PC-3 (cell line): ENCODE measurements at regions not wholly inside any gene's neighbourhood (a gene's known extent, or its start where the extent isn't known, plus 50 kb on each side); places are given as distances from the start of the nearest gene placed in this dataset.

Experiments used
- ATAC-seq: fragments of 200-7000 bp; cut with Tn5 transposase; 2 replicates; pipeline ENCODE4 v1.9.1; 2020; ENCODE audit warnings: mild to moderate bottlenecking, moderate library complexity
- BruUV-seq: library from RNA; stranded (reverse); fragments of 400-500 nt; replicated peaks from 2 replicates; lab custom pipeline; 2021; lab: Mats Ljungman, UMichigan
- CTCF ChIA-PET: fragments of 300-600 bp; sonication (Branson Sonifier 250); formaldehyde crosslinking; loops from one replicate; lab custom pipeline; 2022; ENCODE audit warnings: antibody characterized with exemption; lab: Charles Lee
- POLR2A ChIA-PET: fragments of 300-600 bp; sonication (Branson Sonifier 250); formaldehyde crosslinking; loops from one replicate; lab custom pipeline; 2022; ENCODE audit warnings: antibody characterized with exemption; ENCODE audit not compliant: unreplicated experiment; lab: Charles Lee
- DNase-seq: peaks from one replicate; pipeline ENCODE4 v3.0.0-alpha.2; 2015
- H2AFZ ChIP-seq: fragments of 300-600 bp; sonication (generic); 2 replicates; pipeline ENCODE4 v1.6.0; 2016; ENCODE audit warnings: antibody characterized with exemption, low read length
- H3F3A ChIP-seq: fragments of 300-600 bp; sonication (generic); one replicate; pipeline ENCODE4 v1.6.0; 2017; ENCODE audit warnings: antibody characterized with exemption, low read length, control low read depth, mild to moderate bottlenecking; ENCODE audit not compliant: unreplicated experiment
- H3K27ac ChIP-seq: fragments of 300-600 bp; sonication (generic); 2 replicates; pipeline ENCODE4 v1.5.1; 2016; ENCODE audit warnings: mild to moderate bottlenecking, low read length
- H3K27me3 ChIP-seq: fragments of 300-600 bp; sonication (generic); 2 replicates; pipeline ENCODE4 v1.6.1; 2016; ENCODE audit warnings: low read length, mixed read lengths
- H3K36me3 ChIP-seq: fragments of 300-600 bp; sonication (generic); 2 replicates; pipeline ENCODE4 v1.6.1; 2016; ENCODE audit warnings: low read depth, mixed run types, low read length, mixed read lengths
- H3K4me1 ChIP-seq: fragments of 300-600 bp; sonication (generic); 2 replicates; pipeline ENCODE4 v1.5.1; 2016; ENCODE audit warnings: low read length; ENCODE audit not compliant: insufficient read depth
- H3K4me2 ChIP-seq: fragments of 300-600 bp; sonication (generic); 2 replicates; pipeline ENCODE4 v1.6.0; 2016; ENCODE audit warnings: low read length
- H3K4me3 ChIP-seq: fragments of 300-600 bp; sonication (generic); 2 replicates; pipeline ENCODE4 v1.5.1; 2016; ENCODE audit warnings: mild to moderate bottlenecking, low read length, mixed read lengths
- H3K79me2 ChIP-seq: fragments of 300-600 bp; sonication (generic); 2 replicates; pipeline ENCODE4 v1.6.1; 2017; ENCODE audit warnings: low read length, mixed read lengths
- H3K9ac ChIP-seq: fragments of 300-600 bp; sonication (generic); 2 replicates; pipeline ENCODE4 v1.6.0; 2016; ENCODE audit warnings: mild to moderate bottlenecking, low read length
- H3K9me2 ChIP-seq: fragments of 300-600 bp; sonication (generic); replicated peaks from 2 replicates; pipeline ENCODE4 v1.6.1; 2016; ENCODE audit warnings: mixed run types, low read length, mixed read lengths
- H3K9me3 ChIP-seq: fragments of 300-600 bp; sonication (generic); 2 replicates; pipeline ENCODE4 v1.6.1; 2016; ENCODE audit warnings: low read length, mixed read lengths
- H4K20me1 ChIP-seq: fragments of 300-600 bp; sonication (generic); 2 replicates; pipeline ENCODE4 v1.6.1; 2016; ENCODE audit warnings: low read length, mixed read lengths
- CTCF ChIP-seq: fragments of 300-600 bp; sonication (generic); conservative IDR thresholded peaks from 2 replicates; pipeline ENCODE4 v1.5.1; 2017; ENCODE audit warnings: antibody characterized with exemption, low read depth, mild to moderate bottlenecking, low read length
- EZH2 ChIP-seq: fragments of 300-600 bp; sonication (generic); IDR thresholded peaks from one replicate; pipeline ENCODE4 v1.6.1; 2017; ENCODE audit warnings: antibody characterized with exemption, mild to moderate bottlenecking, low read length; ENCODE audit not compliant: unreplicated experiment
- EZH2phosphoT487 ChIP-seq: fragments of 300-600 bp; sonication (generic); IDR thresholded peaks from 2 replicates; pipeline ENCODE4 v1.6.1; 2018; ENCODE audit warnings: mild to moderate bottlenecking, antibody characterized with exemption, low read length, borderline replicate concordance
- intact Hi-C: fragments of 100-400 bp; cut with micrococcal nuclease; formaldehyde crosslinking; loops from 2 replicates; pipeline ENCODE4 v1.9.0; 2023

DNA sequence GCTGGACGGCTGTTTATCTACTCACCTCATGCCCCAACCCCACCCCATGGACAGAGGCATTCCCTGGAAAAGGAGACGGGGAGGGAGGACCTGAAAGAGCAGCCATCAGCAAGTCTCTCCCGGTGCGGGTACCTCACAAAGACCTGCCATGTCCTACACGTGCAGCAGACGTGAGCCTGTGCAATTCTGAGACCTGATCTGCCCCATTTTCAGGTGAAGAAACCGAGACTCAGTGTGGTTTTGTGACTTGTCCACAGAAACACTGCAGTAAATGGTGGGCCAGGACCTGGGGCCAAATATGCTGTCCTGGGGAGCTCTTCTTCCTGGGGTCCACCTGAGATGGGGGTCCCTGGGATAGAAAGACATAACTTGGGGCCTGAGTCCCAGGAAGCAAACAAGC lies 137.0 kb upstream of the LINGO1 start:
- H2AFZ ChIP-seq = no peak overlapping the region
- no peak overlapping the region for H3K4me3 ChIP-seq
- no peaks in the 10 kb centered on the region for H3K9me2 ChIP-seq
- BruUV-seq = no TSS peak
- ATAC-seq (no peak), DNase-seq (no peak)
- POLR2A ChIA-PET = no interaction called here
- no peaks in the 10 kb centered on the region for H3K9me3 ChIP-seq
- H3K27me3 ChIP-seq = peaks cover 24% of the 10 kb centered on the region
- H3K36me3 ChIP-seq = no peaks in the 10 kb centered on the region
- H4K20me1 ChIP-seq = no peaks in the 10 kb centered on the region
- H3F3A ChIP-seq = no peaks in the 10 kb centered on the region
- H3K4me2 ChIP-seq = no peak overlapping the region
- no peak overlapping the region for H3K9ac ChIP-seq
- H3K4me1 ChIP-seq = no peaks in the 10 kb centered on the region
- no peak for TF ChIP-seq EZH2phosphoT487
- no peak for TF ChIP-seq EZH2
- TF ChIP-seq CTCF = no peak
- no peak overlapping the region for H3K27ac ChIP-seq
- intact Hi-C loops = no loop called here
- no peaks in the 10 kb centered on the region for H3K79me2 ChIP-seq
- CTCF ChIA-PET = no interaction called here

- TF ChIP-seq CTCF = no peak
- no peak for TF ChIP-seq EZH2
- no peak for TF ChIP-seq EZH2phosphoT487
- BruUV-seq = no TSS peak
- H4K20me1 ChIP-seq = no peaks in the 10 kb centered on the region
- H3F3A ChIP-seq = no peaks in the 10 kb centered on the region
- H3K27ac ChIP-seq = no peak overlapping the region
- H3K4me2 ChIP-seq = no peak overlapping the region
- H3K79me2 ChIP-seq = no peaks in the 10 kb centered on the region
- ATAC-seq (no peak), DNase-seq (no peak)
- ChIA-PET CTCF (no interaction called here), POLR2A (no interaction called here)
- H3K4me1 ChIP-seq = no peaks in the 10 kb centered on the region
- H3K9me2 ChIP-seq = no peaks in the 10 kb centered on the region
- no peaks in the 10 kb centered on the region for H3K9me3 ChIP-seq
- H3K9ac ChIP-seq = no peak overlapping the region
- peaks cover 35% of the 10 kb centered on the region for H3K27me3 ChIP-seq
- H2AFZ ChIP-seq = no peak overlapping the region
- no peaks in the 10 kb centered on the region for H3K36me3 ChIP-seq
- intact Hi-C loops = no loop called here
- no peak overlapping the region for H3K4me3 ChIP-seq
These were observed 135.9 kb upstream of the LINGO1 start for GRCh38 chr15:77768521-77769078.

DNA sequence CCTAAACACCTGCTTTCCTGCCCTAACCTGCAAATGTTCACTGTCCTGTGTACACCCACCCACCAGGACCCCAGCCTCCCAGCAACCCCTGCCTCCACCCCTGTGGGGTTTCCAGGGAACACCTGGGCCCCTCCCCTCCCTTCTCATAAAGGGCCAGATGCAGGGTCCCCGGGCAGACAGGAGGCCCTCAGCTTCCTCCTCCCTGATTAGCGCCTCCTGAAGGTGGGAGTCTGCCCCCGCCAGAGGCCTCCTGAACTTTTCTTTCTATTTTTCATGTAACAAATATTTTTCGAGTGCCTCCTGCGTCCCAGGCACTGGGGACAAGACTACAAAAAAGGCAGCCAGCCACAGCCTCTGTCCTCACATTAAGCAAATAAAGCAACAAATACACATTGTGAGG lies 135.4 kb upstream of the LINGO1 start:
- Histone ChIP-seq H3K36me3 (no peaks in the 10 kb centered on the region), H3K9me2 (no peaks in the 10 kb centered on the region), H3K27me3 (peaks cover 40% of the 10 kb centered on the region), H4K20me1 (no peaks in the 10 kb centered on the region), H2AFZ (no peak overlapping the region), H3F3A (no peaks in the 10 kb centered on the region), H3K27ac (no peak overlapping the region), H3K4me3 (no peak overlapping the region), H3K4me1 (no peaks in the 10 kb centered on the region), H3K4me2 (no peak overlapping the region), H3K9me3 (no peaks in the 10 kb centered on the region), H3K79me2 (no peaks in the 10 kb centered on the region), H3K9ac (no peak overlapping the region)
- no peak for ATAC-seq
- ChIA-PET CTCF (no interaction called here), POLR2A (no interaction called here)
- BruUV-seq = no TSS peak
- TF ChIP-seq EZH2 (no peak), CTCF (no peak), EZH2phosphoT487 (no peak)
- intact Hi-C loops = no loop called here
- no peak for DNase-seq
